ENCODE measurements at regions not wholly inside any gene's neighbourhood (a gene's known extent, or its start where the extent isn't known, plus 50 kb on each side); places are given as distances from the start of the nearest gene placed in this dataset.

- no peak for TF ChIP-seq CTCF (IDR thresholded peaks at IDR 0.05)
- Histone ChIP-seq H3K4me3 (ENCODE audit: low read depth in 1 of 2, low read length in 1 of 2) (no peak overlapping the region), H3K27ac (no peak overlapping the region), H3K36me3 (no peaks in the 10 kb centered on the region), H3K9me3 (no peaks in the 10 kb centered on the region), H3K4me1 (ENCODE audit: control insufficient read depth in 1 of 2, insufficient read depth in 1 of 2, low read depth in 1 of 2, low read length in 1 of 2) (no peaks in the 10 kb centered on the region), H3K27me3 (no peaks in the 10 kb centered on the region)
These were observed 112.5 kb downstream of the ZC3H11B start for GRCh38 chr1:219500327-219500897.

GRCh38 chr1:219498666-219499065 lies 114.2 kb downstream of the ZC3H11B start:
- TF ChIP-seq CTCF (IDR thresholded peaks at IDR 0.05): no peak

GRCh38 chr1:219495737-219496408 lies 117.0 kb downstream of the ZC3H11B start:
- Histone ChIP-seq H3K36me3 (no peaks in the 10 kb centered on the region), H3K27ac (no peak overlapping the region), H3K27me3 (no peaks in the 10 kb centered on the region), H3K4me1 (ENCODE audit: control insufficient read depth in 1 of 2, insufficient read depth in 1 of 2, low read depth in 1 of 2, low read length in 1 of 2) (no peaks in the 10 kb centered on the region), H3K9me3 (no peaks in the 10 kb centered on the region), H3K4me3 (ENCODE audit: low read depth in 1 of 2, low read length in 1 of 2) (no peak overlapping the region)
- no peak for TF ChIP-seq CTCF (IDR thresholded peaks at IDR 0.05)

More at GRCh38 chr1:219498666-219499065, 114.2 kb downstream of the ZC3H11B start:
- no peaks in the 10 kb centered on the region for H3K4me1 ChIP-seq (ENCODE audit: control insufficient read depth in 1 of 2, insufficient read depth in 1 of 2, low read depth in 1 of 2, low read length in 1 of 2)
- no peaks in the 10 kb centered on the region for H3K27me3 ChIP-seq
- H3K27ac ChIP-seq: no peak overlapping the region
- H3K36me3 ChIP-seq: no peaks in the 10 kb centered on the region
- H3K4me3 ChIP-seq (ENCODE audit: low read depth in 1 of 2, low read length in 1 of 2): no peak overlapping the region
- no peaks in the 10 kb centered on the region for H3K9me3 ChIP-seq

- Histone ChIP-seq H3K4me1 (ENCODE audit: control insufficient read depth in 1 of 2, insufficient read depth in 1 of 2, low read depth in 1 of 2, low read length in 1 of 2) (no peaks in the 10 kb centered on the region), H3K27me3 (no peaks in the 10 kb centered on the region), H3K36me3 (no peaks in the 10 kb centered on the region), H3K9me3 (no peaks in the 10 kb centered on the region), H3K27ac (no peak overlapping the region), H3K4me3 (ENCODE audit: low read depth in 1 of 2, low read length in 1 of 2) (no peak overlapping the region)
- TF ChIP-seq CTCF (IDR thresholded peaks at IDR 0.05): no peak
These were observed 120.2 kb downstream of the ZC3H11B start for GRCh38 chr1:219492717-219493116.

- no peak for TF ChIP-seq CTCF (IDR thresholded peaks at IDR 0.05)
- Histone ChIP-seq H3K27ac (no peak overlapping the region), H3K9me3 (no peaks in the 10 kb centered on the region), H3K4me1 (ENCODE audit: control insufficient read depth in 1 of 2, insufficient read depth in 1 of 2, low read depth in 1 of 2, low read length in 1 of 2) (no peaks in the 10 kb centered on the region), H3K27me3 (no peaks in the 10 kb centered on the region), H3K36me3 (no peaks in the 10 kb centered on the region), H3K4me3 (ENCODE audit: low read depth in 1 of 2, low read length in 1 of 2) (no peak overlapping the region)
These were observed 122.3 kb downstream of the ZC3H11B start for GRCh38 chr1:219490566-219490965.

All from neutrophil (primary cell).